Activated effector memory CD4-positive, alpha-beta T cell treated with anti-CD3 and anti-CD28 coated beads, Interleukin-2, amount 50 U/mL, for 16 hours (primary cell): ENCODE measurements at regions not wholly inside any gene's neighbourhood (a gene's known extent, or its start where the extent isn't known, plus 50 kb on each side); places are given as distances from the start of the nearest gene placed in this dataset.

Source experiments
- DNase-seq: peaks from one replicate; pipeline ENCODE4 v3.0.0-alpha.2; 2020

DNA sequence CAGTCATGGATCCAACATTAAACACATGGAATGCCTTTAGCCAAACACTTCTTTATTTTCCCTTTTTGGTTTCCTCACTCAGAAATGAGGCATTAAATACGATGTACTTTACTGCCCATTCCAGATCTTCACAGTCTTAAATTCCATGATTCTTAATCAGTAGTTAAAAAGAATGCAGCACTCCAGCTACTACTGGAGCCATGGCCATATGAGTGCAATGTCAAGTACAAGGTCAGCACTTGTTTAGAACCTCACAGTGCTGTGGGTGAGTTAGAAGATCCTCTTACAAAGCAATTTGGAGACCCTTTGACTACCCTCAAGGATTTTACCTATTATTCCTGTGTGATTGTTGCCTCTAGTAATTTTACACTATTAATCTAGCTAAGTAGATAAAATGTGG, 550.3 kb upstream of the LRRTM1 start:
- no peak for DNase-seq

DNA sequence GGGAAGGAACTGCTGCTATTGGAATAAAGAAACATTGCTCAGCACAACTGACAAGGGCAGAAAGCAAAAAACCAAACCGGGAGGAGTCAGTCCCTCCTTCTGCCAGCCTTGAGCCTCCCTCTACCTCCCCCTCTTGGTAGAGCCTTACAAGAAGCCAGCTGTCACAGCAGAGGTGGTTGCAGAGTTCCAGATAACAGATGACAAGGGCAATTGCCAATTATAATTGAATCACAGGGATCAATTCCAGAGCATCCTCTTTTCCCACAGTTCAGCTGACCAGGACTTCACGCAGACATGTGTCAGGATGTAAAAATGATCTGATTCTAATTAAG, 548.2 kb upstream of the LRRTM1 start:
- DNase-seq: no peak

GRCh38 chr2:80852079-80852807, 547.7 kb upstream of the LRRTM1 start:
- DNase-seq: no peak

- no peak for DNase-seq
These were observed 526.3 kb upstream of the LRRTM1 start for GRCh38 chr2:80830891-80831290.

- no peak for DNase-seq
These were observed 518.4 kb upstream of the LRRTM1 start for GRCh38 chr2:80822999-80823398.

- no peak for DNase-seq
These were observed 510.7 kb upstream of the LRRTM1 start for GRCh38 chr2:80815259-80815658.

- no peak for DNase-seq
These were observed 482.0 kb upstream of the LRRTM1 start for GRCh38 chr2:80786584-80786983.

- no peak for DNase-seq
These were observed 474.2 kb upstream of the LRRTM1 start for GRCh38 chr2:80778704-80779103.

DNA sequence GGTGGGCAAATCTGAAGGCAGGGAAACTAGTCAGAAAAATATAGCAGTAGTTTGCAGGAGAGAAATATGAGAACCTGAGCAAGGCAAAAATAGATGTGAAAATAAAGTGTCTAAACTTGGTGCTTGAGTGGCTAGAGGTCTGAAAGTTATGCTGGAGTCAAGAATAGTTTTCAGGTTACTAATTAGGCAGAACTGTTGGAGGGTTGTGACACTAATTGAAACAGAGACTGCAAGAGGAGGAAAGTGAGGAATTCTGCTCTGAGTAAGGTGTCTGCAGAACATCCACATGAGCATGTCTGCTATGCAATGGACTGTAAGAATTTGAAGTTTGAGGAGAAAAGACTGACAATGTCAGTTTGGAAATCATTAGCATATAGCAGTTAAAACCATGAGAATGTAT, 444.0 kb upstream of the LRRTM1 start:
- no peak for DNase-seq

- no peak for DNase-seq
These were observed 432.5 kb upstream of the LRRTM1 start for GRCh38 chr2:80737047-80737446.

DNA sequence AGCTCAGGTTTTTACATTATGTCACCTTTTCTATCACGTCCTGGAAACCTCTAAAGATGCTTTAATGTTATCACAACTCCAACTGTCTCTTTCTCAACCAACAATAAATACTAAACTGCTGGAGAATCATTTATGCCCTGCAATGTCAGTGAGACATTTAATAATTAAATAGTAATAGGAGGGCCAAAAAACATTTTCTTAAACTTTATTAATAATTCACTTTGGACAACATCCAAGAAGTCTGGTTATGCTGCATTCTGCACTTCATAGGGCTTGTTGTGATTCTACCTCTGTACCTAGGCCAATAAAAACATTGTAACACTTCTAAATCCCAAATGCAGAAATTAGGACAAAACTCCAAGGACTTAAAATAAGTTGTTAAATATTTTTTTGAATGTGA, 420.4 kb upstream of the LRRTM1 start:
- DNase-seq: no peak

DNA sequence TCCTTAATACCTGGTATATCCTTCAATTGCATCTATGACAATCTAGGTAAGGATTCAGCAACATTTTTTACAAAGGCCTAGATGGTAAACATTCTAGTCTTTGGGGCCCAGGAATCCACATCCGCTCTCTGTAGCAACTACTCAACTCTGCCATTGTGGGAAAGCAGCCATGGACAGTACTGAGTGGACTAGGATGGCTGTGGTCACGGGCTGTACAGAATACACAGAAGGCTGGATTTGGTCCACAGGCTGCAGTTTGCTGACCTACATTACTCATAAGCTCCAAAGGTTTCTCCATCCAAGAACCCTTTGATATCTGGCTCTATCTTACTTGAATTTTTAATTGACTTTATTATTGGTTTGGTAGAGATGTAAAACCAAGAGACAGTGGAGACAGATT, 418.3 kb upstream of the LRRTM1 start:
- DNase-seq: no peak

DNA sequence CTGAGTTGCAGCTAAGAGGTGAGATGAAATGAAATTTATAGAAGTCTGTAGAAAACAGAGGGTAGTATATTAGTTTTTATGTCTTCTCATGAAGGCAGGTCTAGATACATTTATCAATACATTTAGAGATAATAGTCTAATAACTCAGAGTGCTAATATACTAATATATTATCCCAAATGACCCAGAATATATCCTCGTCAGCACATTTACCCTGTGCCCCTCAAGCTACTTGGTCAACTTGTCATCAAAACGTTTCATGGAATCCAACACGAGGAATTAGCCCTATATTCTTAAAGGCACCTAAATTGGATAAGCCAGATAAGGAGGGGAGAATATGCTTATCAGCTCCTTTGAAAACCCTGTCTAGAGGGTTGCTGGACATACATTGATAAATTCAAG, 415.1 kb upstream of the LRRTM1 start:
- no peak for DNase-seq

DNA sequence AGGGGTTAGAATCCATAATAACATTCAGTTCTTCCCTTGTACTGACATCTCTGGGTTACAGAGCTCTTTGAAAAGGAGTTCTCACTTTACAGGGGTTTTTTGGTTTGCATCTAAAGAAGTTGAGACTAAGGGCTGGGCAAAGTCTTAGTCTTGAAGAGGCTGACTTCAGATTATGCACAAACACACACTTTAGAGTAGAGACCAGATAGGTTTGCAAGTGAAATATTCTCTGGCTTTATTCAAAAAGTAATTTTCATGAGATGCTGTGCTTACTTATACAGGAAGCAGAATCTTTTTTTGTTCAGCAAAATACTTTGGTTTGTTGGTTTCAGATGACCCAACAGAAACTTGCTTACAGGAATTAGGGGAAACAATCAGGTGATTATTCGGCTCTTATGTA, 410.9 kb upstream of the LRRTM1 start:
- no peak for DNase-seq

GRCh38 chr2:80711915-80712314, 407.4 kb upstream of the LRRTM1 start:
- DNase-seq: no peak

- DNase-seq: no peak
These were observed 402.4 kb upstream of the LRRTM1 start for GRCh38 chr2:80706951-80707350.

DNA sequence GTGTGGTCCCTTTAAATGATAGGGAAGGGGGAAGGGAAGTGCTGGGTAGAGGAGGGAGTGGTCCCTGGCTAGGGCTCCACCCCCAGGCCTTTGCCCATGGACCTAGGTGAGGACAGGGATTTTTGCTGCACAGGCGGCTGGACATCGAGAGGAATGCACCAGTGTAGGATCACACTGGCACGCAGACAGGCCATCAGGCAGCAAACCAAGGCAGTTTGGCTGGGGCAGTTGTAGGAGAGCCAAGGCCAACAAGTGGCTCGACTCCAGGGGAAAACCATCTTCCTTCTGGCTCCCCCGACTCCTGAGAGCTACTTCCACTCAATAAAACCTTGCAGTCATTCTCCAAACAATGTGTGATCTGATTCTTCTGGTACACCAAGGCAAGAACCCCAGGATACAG, 402.0 kb upstream of the LRRTM1 start:
- DNase-seq: no peak

- no peak for DNase-seq
These were observed 399.0 kb upstream of the LRRTM1 start for GRCh38 chr2:80703532-80703931.

GRCh38 chr2:80700961-80701360, 396.4 kb upstream of the LRRTM1 start:
- no peak for DNase-seq
